Esophagus muscularis mucosa (tissue), 3 donors: ENCODE measurements at regions not wholly inside any gene's neighbourhood (a gene's known extent, or its start where the extent isn't known, plus 50 kb on each side); places are given as distances from the start of the nearest gene placed in this dataset.

Source experiments
- CTCF ChIP-seq, 3 experiments: fragments of 200-600 bp in 2 of 3; fragments of 450-650 bp in 1 of 3; sonication (generic) in 2 of 3; IDR thresholded peaks; one replicate each; pipeline ENCODE4 v1.5.1; 2017 to 2019; ENCODE audit warnings: antibody characterized with exemption in 3 of 3, mild to moderate bottlenecking in 2 of 3, moderate library complexity in 1 of 3
- POLR2A ChIP-seq: fragments of 450-650 bp; IDR thresholded peaks from one replicate; pipeline ENCODE4 v1.6.1; 2017; ENCODE audit warnings: antibody characterized with exemption, moderate library complexity, mild to moderate bottlenecking, low read depth
- POLR2AphosphoS5 ChIP-seq, 2 donors: sonication (generic); formaldehyde crosslinking; IDR thresholded peaks; one replicate each; pipeline ENCODE4 v1.6.1; 2017; ENCODE audit warnings: antibody characterized with exemption in 2 of 2

- no peak for TF ChIP-seq POLR2A
- no peak for TF ChIP-seq CTCF (IDR thresholded peaks at IDR 0.05)
- TF ChIP-seq POLR2AphosphoS5 (IDR thresholded peaks at IDR 0.05): no peak
Observed at GRCh38 chr2:150392614-150393013, 94.9 kb downstream of the RND3 start.
